Right lobe of liver (tissue), 6 donors: ENCODE measurements at regions not wholly inside any gene's neighbourhood (a gene's known extent, or its start where the extent isn't known, plus 50 kb on each side); places are given as distances from the start of the nearest gene placed in this dataset.

ENCODE experiments used
- ATAC-seq, 4 donors: fragments of 200-7000 bp; cut with Tn5 transposase; one replicate each; pipeline ENCODE4 v1.9.1; 2020; ENCODE audit warnings: mild to moderate bottlenecking in 4 of 4, moderate library complexity in 4 of 4
- DNase-seq, 3 donors: peaks; one replicate each; pipeline ENCODE4 v3.0.0-alpha.2; 2020
- H3K27ac ChIP-seq, 3 donors: fragments of 200-600 bp; one replicate each; pipeline ENCODE4 v1.8.0; 2022
- H3K27me3 ChIP-seq, 2 donors: fragments of 200-600 bp; one replicate each; pipeline ENCODE4 v1.8.0; 2022
- H3K36me3 ChIP-seq, 4 donors: fragments of 200-600 bp; sonication (generic) in 1 of 4; one replicate each; pipeline versions ENCODE4 v1.5.1 to v1.8.0; 2017 to 2022; ENCODE audit warnings: control low read depth in 1 of 4
- H3K4me1 ChIP-seq, 4 donors: fragments of 200-600 bp; sonication (generic) in 1 of 4; one replicate each; pipeline versions ENCODE4 v1.5.1 to v1.8.0; 2017 to 2022; ENCODE audit warnings: control low read depth in 1 of 4
- H3K4me3 ChIP-seq, 3 donors: fragments of 200-600 bp; one replicate each; pipeline ENCODE4 v1.8.0; 2022
- H3K9me3 ChIP-seq, 4 donors: fragments of 200-600 bp; sonication (generic) in 1 of 4; one replicate each; pipeline versions ENCODE4 v1.5.1 to v1.8.0; 2017 to 2022; ENCODE audit warnings: control low read depth in 1 of 4
- POLR2A ChIP-seq: fragments of 450-650 bp; IDR thresholded peaks from one replicate; pipeline ENCODE4 v1.6.1; 2017; ENCODE audit warnings: antibody characterized with exemption, mild to moderate bottlenecking
- WGBS: methylation state at CpG from one replicate; pipeline ENCODE4 v1.1.6; 2018; ENCODE audit warnings: low coverage, low lambda C conversion rate; ENCODE audit not compliant: insufficient coverage; ENCODE audit errors: missing lambda C conversion rate; 5-methylcytosine and 5-hydroxymethylcytosine counted together
- intact Hi-C, 2 donors: fragments of 100-400 bp; cut with DNase I; formaldehyde crosslinking; loops; one replicate each; pipeline versions ENCODE4 v1.11.2 to v1.14.1; 2022
- TF ChIP-seq, protein P1 (sequence below), 4 donors: fragments of 200-600 bp in 3 of 4; fragments of 450-650 bp in 1 of 4; IDR thresholded peaks; one replicate each; pipeline versions ENCODE4 v1.5.1 to v1.8.0; 2016 to 2022; ENCODE audit warnings: antibody characterized with exemption in 4 of 4, mild to moderate bottlenecking in 2 of 4
- donor health status: DM: no; HTN: yes; CAD: no.
- donor health status: DM: no; HTN: no; CAD: no.
- donor health status: DM: no; HTN: no; CAD: no.
- donor health status: DM: no; HTN: yes; CAD: no.
- donor health status: DM: no; HTN: yes; CAD: no.

DNA sequence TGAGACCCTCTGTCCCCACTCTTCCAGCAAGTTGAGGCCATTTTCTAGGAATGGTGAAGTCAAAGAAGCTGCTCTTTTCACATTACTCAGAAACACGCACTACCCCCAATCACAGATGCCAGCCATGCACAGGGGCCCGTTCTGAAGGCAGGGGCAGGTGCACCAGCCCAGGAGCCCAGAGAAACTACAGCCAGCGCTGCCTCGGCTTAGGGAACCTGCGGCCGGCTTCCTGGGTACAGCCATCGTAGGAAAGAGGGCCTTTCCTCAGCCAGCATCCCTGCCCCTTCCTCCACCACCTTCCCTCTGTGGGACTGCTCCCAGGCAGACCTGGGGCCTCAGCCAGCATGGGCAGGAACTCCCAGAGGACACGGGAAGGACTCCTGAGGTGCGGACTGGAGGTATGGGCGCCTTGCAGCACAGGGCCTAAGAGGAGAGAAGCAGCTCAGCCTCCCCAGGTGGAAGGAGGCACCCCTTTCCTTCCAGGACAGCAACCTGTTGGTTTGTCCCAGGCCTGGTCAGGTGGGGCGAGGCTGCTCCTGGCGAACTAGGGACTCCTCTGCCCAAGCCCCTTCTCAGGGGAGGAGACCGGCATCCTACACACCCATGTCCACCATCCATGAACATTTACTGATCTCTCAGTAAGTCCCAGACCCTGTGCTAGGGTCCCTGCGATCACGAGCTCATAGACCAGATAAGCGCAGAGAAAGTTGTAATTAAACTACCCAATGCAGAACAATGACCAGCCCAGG is 99.0 kb upstream of the ID2 start:
- no peak for TF ChIP-seq POLR2A
- TF ChIP-seq, protein P1, sequence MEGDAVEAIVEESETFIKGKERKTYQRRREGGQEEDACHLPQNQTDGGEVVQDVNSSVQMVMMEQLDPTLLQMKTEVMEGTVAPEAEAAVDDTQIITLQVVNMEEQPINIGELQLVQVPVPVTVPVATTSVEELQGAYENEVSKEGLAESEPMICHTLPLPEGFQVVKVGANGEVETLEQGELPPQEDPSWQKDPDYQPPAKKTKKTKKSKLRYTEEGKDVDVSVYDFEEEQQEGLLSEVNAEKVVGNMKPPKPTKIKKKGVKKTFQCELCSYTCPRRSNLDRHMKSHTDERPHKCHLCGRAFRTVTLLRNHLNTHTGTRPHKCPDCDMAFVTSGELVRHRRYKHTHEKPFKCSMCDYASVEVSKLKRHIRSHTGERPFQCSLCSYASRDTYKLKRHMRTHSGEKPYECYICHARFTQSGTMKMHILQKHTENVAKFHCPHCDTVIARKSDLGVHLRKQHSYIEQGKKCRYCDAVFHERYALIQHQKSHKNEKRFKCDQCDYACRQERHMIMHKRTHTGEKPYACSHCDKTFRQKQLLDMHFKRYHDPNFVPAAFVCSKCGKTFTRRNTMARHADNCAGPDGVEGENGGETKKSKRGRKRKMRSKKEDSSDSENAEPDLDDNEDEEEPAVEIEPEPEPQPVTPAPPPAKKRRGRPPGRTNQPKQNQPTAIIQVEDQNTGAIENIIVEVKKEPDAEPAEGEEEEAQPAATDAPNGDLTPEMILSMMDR (IDR thresholded peaks at IDR 0.05) = no peak
- intact Hi-C loops = no loop called here
- ATAC-seq (no peak), DNase-seq (peak in 1 of 3 donors; percentile 53)
- Histone ChIP-seq H3K36me3 (no peaks in the 10 kb centered on the region), H3K27ac (peak overlapping the region in 2 of 3 donors; percentile 43 to 53), H3K9me3 (no peaks in the 10 kb centered on the region), H3K4me3 (no peak overlapping the region), H3K4me1 (peaks cover 0 to 11% (median 0%) of the 10 kb centered on the region in 4 donors), H3K27me3 (no peaks in the 10 kb centered on the region)
- 100% methylated on average over 6 of the region's 16 CpGs for WGBS

GRCh38 chr2:8583400-8584173 is 98.3 kb upstream of the ID2 start:
- WGBS = 17% methylated on average over 4 of the region's 39 CpGs
- intact Hi-C loops = no loop called here
- peak; percentile 92 to 96 (median 96) for ATAC-seq
- peak; percentile 84 for TF ChIP-seq POLR2A
- TF ChIP-seq, protein P1 (IDR thresholded peaks at IDR 0.05) = no peak
- no peaks in the 10 kb centered on the region for H3K36me3 ChIP-seq
- H3K9me3 ChIP-seq = no peaks in the 10 kb centered on the region
- peaks cover 0 to 11% (median 0%) of the 10 kb centered on the region in 4 donors for H3K4me1 ChIP-seq
- peak; percentile 95 to 99 (median 97) for DNase-seq
- H3K4me3 ChIP-seq = peak overlapping the region in 1 of 3 donors; percentile 24
- peak overlapping the region in 2 of 3 donors; percentile 43 to 53 for H3K27ac ChIP-seq
- H3K27me3 ChIP-seq = no peaks in the 10 kb centered on the region

DNA sequence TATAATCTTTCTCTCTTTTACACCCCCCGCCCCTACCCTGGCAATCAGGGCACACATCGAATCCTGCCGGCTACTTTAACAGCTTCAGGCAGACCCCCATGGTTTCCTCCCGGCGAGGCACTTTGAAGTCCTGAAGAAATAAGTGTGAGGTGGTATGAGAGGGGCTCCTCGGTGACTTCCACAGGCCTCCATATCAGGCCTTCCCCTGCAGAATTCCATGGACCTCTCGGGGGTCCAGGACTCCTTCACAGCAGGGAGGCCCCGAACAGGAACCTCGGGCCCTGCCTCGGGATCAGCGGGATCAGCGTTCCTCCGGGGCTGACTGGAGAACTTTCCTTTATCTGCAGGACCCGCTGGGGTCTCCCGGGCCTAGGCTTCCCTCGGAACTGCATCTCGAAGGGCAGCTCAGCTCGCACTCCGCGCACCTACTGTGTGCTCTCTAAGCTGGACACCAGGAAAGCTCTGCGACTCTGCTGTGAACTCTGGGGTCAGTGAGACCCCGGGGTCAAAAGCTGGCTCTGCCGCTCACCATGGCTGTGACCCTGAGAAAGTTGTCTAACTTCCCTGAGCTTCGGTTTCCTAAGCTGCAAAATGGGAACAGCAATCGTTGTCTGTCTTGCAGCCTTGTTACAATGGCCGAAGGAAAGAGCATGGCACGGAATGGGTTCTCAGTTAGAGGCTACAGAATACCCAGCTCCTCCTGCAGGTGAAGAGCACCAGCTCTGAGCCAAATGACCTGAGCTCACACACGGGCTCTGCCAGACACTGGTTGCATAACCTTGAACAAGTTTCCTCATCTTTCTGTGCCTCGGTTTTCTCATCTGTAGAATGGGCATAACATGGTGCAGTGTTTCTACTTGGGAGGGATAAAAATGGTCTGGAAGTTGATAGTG is 97.4 kb upstream of the ID2 start:
- peak overlapping the region in 1 of 3 donors; percentile 39 for H3K27ac ChIP-seq
- 38% methylated on average over 8 of the region's 29 CpGs for WGBS
- H3K27me3 ChIP-seq = no peaks in the 10 kb centered on the region
- peak in 1 of 3 donors; percentile 54 for DNase-seq
- TF ChIP-seq POLR2A = no peak
- TF ChIP-seq, protein P1 (IDR thresholded peaks at IDR 0.05) = no peak
- H3K4me3 ChIP-seq = no peak overlapping the region
- intact Hi-C loops = no loop called here
- no peak for ATAC-seq
- H3K9me3 ChIP-seq = no peaks in the 10 kb centered on the region
- H3K4me1 ChIP-seq = peaks cover 0 to 11% (median 0%) of the 10 kb centered on the region in 4 donors
- H3K36me3 ChIP-seq = no peaks in the 10 kb centered on the region

DNA sequence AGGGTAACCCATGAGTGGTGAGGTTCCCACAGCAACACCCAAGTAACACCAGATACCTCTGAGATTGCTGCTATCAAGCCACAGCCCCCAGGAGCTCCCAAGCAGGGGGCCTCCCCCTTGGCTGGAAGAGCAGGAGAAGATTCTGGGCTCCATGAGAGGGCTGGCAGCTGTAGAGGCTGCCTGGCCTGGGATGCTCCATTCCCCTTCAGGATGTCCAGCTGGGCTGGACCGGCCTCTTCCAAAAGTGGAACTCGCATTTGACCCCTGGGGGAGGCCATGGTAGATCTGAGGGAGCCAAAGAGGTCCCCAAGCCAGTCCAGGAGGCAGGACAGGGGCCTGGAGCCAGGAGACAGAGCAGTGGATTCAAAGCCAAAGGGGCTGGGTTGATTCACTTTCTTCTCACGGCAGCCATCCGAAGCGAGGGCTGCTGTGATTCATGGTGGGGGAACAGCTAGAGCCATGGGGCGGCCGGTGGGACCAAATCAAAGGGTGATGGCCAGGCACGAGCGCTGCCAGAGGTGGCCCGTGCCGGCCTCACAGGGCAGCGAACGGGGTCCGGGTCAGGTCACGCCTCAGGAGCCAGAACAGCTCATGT is 95.3 kb upstream of the ID2 start:
- ATAC-seq (no peak), DNase-seq (no peak)
- Histone ChIP-seq H3K36me3 (no peaks in the 10 kb centered on the region), H3K27ac (no peak overlapping the region), H3K9me3 (no peaks in the 10 kb centered on the region), H3K4me1 (peaks cover 0 to 7% (median 0%) of the 10 kb centered on the region in 4 donors), H3K4me3 (no peak overlapping the region), H3K27me3 (no peaks in the 10 kb centered on the region)
- WGBS = no CpG with 5 or more reads among the region's 15 CpGs
- no peak for TF ChIP-seq POLR2A
- TF ChIP-seq, protein P1 (IDR thresholded peaks at IDR 0.05) = no peak
- intact Hi-C loops = no loop called here
